Effector memory CD8-positive, alpha-beta T cell (primary cell): ENCODE measurements at regions not wholly inside any gene's neighbourhood (a gene's known extent, or its start where the extent isn't known, plus 50 kb on each side); places are given as distances from the start of the nearest gene placed in this dataset.
"Not testable (repeated sequence)": the region's sequence is repeated elsewhere in the genome, so short reads cannot be mapped to it uniquely, and the experiment has no call there.

Experiments used
- ATAC-seq: fragments of 150-1000 bp; cut with Tn5 transposase; replicated peaks from 2 replicates; pipeline ENCODE4 v1.10.0; 2021; ENCODE audit warnings: mild to moderate bottlenecking, moderate library complexity
- DNase-seq, 3 experiments: peaks; one replicate each; pipeline ENCODE4 v3.0.0; 2021
- H3K27ac Mint-ChIP-seq, 2 donors: one replicate each; pipeline ENCODE4 v1.8.0; 2022; ENCODE audit warnings: mild to moderate bottlenecking in 2 of 2, mixed read lengths in 2 of 2, moderate library complexity in 2 of 2
- H3K27me3 Mint-ChIP-seq, 2 donors: one replicate each; pipeline ENCODE4 v1.8.0; 2022; ENCODE audit warnings: mixed read lengths in 2 of 2
- H3K36me3 Mint-ChIP-seq: one replicate; pipeline ENCODE4 v1.8.0; 2022; ENCODE audit warnings: mild to moderate bottlenecking, moderate library complexity, mixed read lengths; ENCODE audit not compliant: insufficient read depth
- H3K4me1 Mint-ChIP-seq, 2 donors: one replicate each; pipeline ENCODE4 v1.8.0; 2022; ENCODE audit warnings: low read depth in 2 of 2, mixed read lengths in 2 of 2
- H3K4me3 Mint-ChIP-seq, 2 donors: one replicate each; pipeline ENCODE4 v1.8.0; 2022; ENCODE audit warnings: mild to moderate bottlenecking in 2 of 2, mixed read lengths in 2 of 2, moderate library complexity in 2 of 2
- H3K9me3 Mint-ChIP-seq, 2 donors: one replicate each; pipeline ENCODE4 v1.8.0; 2022; ENCODE audit warnings: mixed read lengths in 2 of 2

GRCh38 chr1:145191272-145191675 lies 50.7 kb downstream of the PPIAL4D start:
- ATAC-seq: peak; percentile 77
- not testable (repeated sequence) for H3K27ac Mint-ChIP-seq, H3K4me1 Mint-ChIP-seq, H3K36me3 Mint-ChIP-seq, H3K9me3 Mint-ChIP-seq, DNase-seq, H3K27me3 Mint-ChIP-seq
- peak overlapping the region in 1 of 2 donors; percentile 41 for H3K4me3 Mint-ChIP-seq

GRCh38 chr1:145189543-145190030 lies 52.4 kb downstream of the PPIAL4D start:
- not testable (repeated sequence) for H3K36me3 Mint-ChIP-seq, H3K4me1 Mint-ChIP-seq, DNase-seq, ATAC-seq, H3K9me3 Mint-ChIP-seq, H3K27me3 Mint-ChIP-seq
- peak overlapping the region in 1 of 2 donors; percentile 55 for H3K27ac Mint-ChIP-seq
- H3K4me3 Mint-ChIP-seq: peak overlapping the region in 1 of 2 donors; percentile 41

GRCh38 chr1:145188869-145189542 lies 53.0 kb downstream of the PPIAL4D start:
- peak overlapping the region; percentile 19 to 68 for H3K27ac Mint-ChIP-seq
- not testable (repeated sequence) for H3K36me3 Mint-ChIP-seq, DNase-seq, H3K27me3 Mint-ChIP-seq, H3K4me1 Mint-ChIP-seq, H3K9me3 Mint-ChIP-seq, ATAC-seq
- peak overlapping the region; percentile 25 to 41 for H3K4me3 Mint-ChIP-seq

GRCh38 chr1:145182606-145183413 lies 59.2 kb downstream of the PPIAL4D start:
- H3K36me3 Mint-ChIP-seq, H3K4me3 Mint-ChIP-seq, H3K4me1 Mint-ChIP-seq, H3K27me3 Mint-ChIP-seq, H3K9me3 Mint-ChIP-seq: not testable (repeated sequence)
- peak in 1 of 3 experiments; percentile 4 for DNase-seq
- peak; percentile 99 for ATAC-seq
- peak overlapping the region in 1 of 2 donors; percentile 49 for H3K27ac Mint-ChIP-seq

- peak in 1 of 3 experiments; percentile 6 for DNase-seq
- not testable (repeated sequence) for H3K4me3 Mint-ChIP-seq, H3K27me3 Mint-ChIP-seq, H3K36me3 Mint-ChIP-seq, H3K27ac Mint-ChIP-seq, H3K9me3 Mint-ChIP-seq, H3K4me1 Mint-ChIP-seq
- ATAC-seq: peak; percentile 96
Measured at GRCh38 chr1:145176285-145176925, 65.6 kb downstream of the PPIAL4D start.

GRCh38 chr1:145174377-145174776 lies 67.6 kb downstream of the PPIAL4D start:
- H3K27me3 Mint-ChIP-seq, DNase-seq, H3K4me3 Mint-ChIP-seq, H3K9me3 Mint-ChIP-seq, H3K27ac Mint-ChIP-seq, ATAC-seq, H3K36me3 Mint-ChIP-seq, H3K4me1 Mint-ChIP-seq: not testable (repeated sequence)

GRCh38 chr1:145168220-145168848 lies 72.6 kb downstream of the FAM72D start:
- H3K27me3 Mint-ChIP-seq, DNase-seq, H3K36me3 Mint-ChIP-seq, H3K27ac Mint-ChIP-seq, H3K4me1 Mint-ChIP-seq, H3K9me3 Mint-ChIP-seq: not testable (repeated sequence)
- H3K4me3 Mint-ChIP-seq: peak overlapping the region in 1 of 2 donors; percentile 29
- ATAC-seq: peak; percentile 24

GRCh38 chr1:145164360-145164759 lies 68.6 kb downstream of the FAM72D start:
- not testable (repeated sequence) for H3K9me3 Mint-ChIP-seq, H3K27me3 Mint-ChIP-seq, H3K36me3 Mint-ChIP-seq, H3K27ac Mint-ChIP-seq, DNase-seq, H3K4me1 Mint-ChIP-seq, H3K4me3 Mint-ChIP-seq, ATAC-seq
